ENCODE measurements at regions not wholly inside any gene's neighbourhood (a gene's known extent, or its start where the extent isn't known, plus 50 kb on each side); places are given as distances from the start of the nearest gene placed in this dataset.

DNA sequence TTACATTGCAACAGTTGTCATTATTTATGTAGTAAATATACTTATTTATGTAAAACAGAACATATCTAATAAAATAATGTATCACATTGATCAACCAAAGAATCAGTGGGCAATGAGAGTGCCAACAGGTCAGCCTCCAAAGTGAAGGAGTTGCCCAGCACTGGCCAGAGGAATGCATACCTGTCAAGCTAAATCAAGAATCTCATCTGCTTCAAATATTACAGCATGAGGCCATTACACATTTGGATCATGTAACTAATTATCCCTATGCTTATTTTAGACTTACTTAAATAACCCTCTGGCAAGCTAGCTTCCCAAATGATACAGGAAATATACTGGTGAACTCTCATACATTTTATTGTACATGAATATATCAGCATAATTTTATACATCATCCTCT, 1211.7 kb upstream of the ACVR2A start:
- DNase-seq = no peak
- H3K27ac ChIP-seq = no peak overlapping the region
- TF ChIP-seq, protein P1, sequence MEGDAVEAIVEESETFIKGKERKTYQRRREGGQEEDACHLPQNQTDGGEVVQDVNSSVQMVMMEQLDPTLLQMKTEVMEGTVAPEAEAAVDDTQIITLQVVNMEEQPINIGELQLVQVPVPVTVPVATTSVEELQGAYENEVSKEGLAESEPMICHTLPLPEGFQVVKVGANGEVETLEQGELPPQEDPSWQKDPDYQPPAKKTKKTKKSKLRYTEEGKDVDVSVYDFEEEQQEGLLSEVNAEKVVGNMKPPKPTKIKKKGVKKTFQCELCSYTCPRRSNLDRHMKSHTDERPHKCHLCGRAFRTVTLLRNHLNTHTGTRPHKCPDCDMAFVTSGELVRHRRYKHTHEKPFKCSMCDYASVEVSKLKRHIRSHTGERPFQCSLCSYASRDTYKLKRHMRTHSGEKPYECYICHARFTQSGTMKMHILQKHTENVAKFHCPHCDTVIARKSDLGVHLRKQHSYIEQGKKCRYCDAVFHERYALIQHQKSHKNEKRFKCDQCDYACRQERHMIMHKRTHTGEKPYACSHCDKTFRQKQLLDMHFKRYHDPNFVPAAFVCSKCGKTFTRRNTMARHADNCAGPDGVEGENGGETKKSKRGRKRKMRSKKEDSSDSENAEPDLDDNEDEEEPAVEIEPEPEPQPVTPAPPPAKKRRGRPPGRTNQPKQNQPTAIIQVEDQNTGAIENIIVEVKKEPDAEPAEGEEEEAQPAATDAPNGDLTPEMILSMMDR (IDR thresholded peaks at IDR 0.05) = no peak
- TF ChIP-seq POLR2A (IDR thresholded peaks at IDR 0.05) = no peak
- H3K4me3 ChIP-seq (replicated peaks in 1 of 3) = no peak overlapping the region
- intact Hi-C loops (cut with DNase I) = no loop called here
- H3K4me1 ChIP-seq = no peaks in the 10 kb centered on the region
- no peaks in the 10 kb centered on the region for H3K36me3 ChIP-seq
- H3K9me3 ChIP-seq = no peaks in the 10 kb centered on the region
- no peaks in the 10 kb centered on the region for H3K27me3 ChIP-seq

DNA sequence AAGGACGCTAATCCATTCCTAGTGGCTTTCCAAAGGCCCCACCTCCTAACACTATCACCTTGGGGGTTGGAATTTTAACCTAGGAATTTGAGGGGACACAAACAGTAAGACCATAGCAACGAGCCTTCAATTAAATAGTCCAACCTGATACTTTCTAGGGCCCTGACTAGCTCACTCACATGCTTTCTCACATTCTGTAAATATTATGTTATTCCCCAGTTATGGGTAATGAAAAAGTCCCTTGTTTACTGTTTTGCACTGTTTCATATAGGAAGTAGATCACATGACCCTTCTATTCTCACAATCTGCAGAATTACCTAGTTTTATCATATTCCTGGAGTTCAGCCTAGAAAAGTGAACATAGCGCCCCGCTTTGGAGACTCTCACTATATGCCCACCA, 1212.1 kb upstream of the ACVR2A start:
- no peaks in the 10 kb centered on the region for H3K36me3 ChIP-seq
- DNase-seq = no peak
- H3K4me3 ChIP-seq (replicated peaks in 1 of 3) = no peak overlapping the region
- TF ChIP-seq, protein P1 (IDR thresholded peaks at IDR 0.05) = no peak
- TF ChIP-seq POLR2A (IDR thresholded peaks at IDR 0.05) = no peak
- no peak overlapping the region for H3K27ac ChIP-seq
- H3K4me1 ChIP-seq = no peaks in the 10 kb centered on the region
- no peaks in the 10 kb centered on the region for H3K9me3 ChIP-seq
- H3K27me3 ChIP-seq = no peaks in the 10 kb centered on the region
- WGBS, 2 donors = 89 to 90% methylated on average over 4 of the region's 4 CpGs
- intact Hi-C loops (cut with DNase I) = no loop called here

GRCh38 chr2:146624430-146625160, 1220.2 kb upstream of the ACVR2A start:
- Histone ChIP-seq H3K27me3 (no peaks in the 10 kb centered on the region), H3K36me3 (no peaks in the 10 kb centered on the region), H3K4me3 (replicated peaks in 1 of 3) (no peak overlapping the region), H3K27ac (no peak overlapping the region), H3K9me3 (no peaks in the 10 kb centered on the region), H3K4me1 (no peaks in the 10 kb centered on the region)
- DNase-seq = no peak
- WGBS, 2 donors = 37 to 39% methylated on average over 3 of the region's 3 CpGs
- intact Hi-C loops (cut with DNase I) = no loop called here
- TF ChIP-seq, protein P1 (IDR thresholded peaks at IDR 0.05) = no peak

GRCh38 chr2:146623771-146624170, 1221.1 kb upstream of the ACVR2A start:
- H3K27ac ChIP-seq = no peak overlapping the region
- no peaks in the 10 kb centered on the region for H3K36me3 ChIP-seq
- 71 to 74% methylated on average over 3 of the region's 3 CpGs for WGBS, 2 donors
- H3K27me3 ChIP-seq = no peaks in the 10 kb centered on the region
- H3K9me3 ChIP-seq = no peaks in the 10 kb centered on the region
- TF ChIP-seq, protein P1 (IDR thresholded peaks at IDR 0.05) = no peak
- TF ChIP-seq POLR2A (IDR thresholded peaks at IDR 0.05) = no peak
- intact Hi-C loops (cut with DNase I) = no loop called here
- H3K4me1 ChIP-seq = no peaks in the 10 kb centered on the region
- H3K4me3 ChIP-seq (replicated peaks in 1 of 3) = no peak overlapping the region
- DNase-seq = no peak

- H3K36me3 ChIP-seq = no peaks in the 10 kb centered on the region
- H3K27ac ChIP-seq = no peak overlapping the region
- no peak for DNase-seq
- WGBS, 2 donors = 66 to 75% methylated on average over 1 of the region's 1 CpG
- no peaks in the 10 kb centered on the region for H3K27me3 ChIP-seq
- intact Hi-C loops (cut with DNase I) = no loop called here
- no peak overlapping the region for H3K4me3 ChIP-seq (replicated peaks in 1 of 3)
- no peaks in the 10 kb centered on the region for H3K9me3 ChIP-seq
- no peaks in the 10 kb centered on the region for H3K4me1 ChIP-seq
- TF ChIP-seq, protein P1 (IDR thresholded peaks at IDR 0.05) = no peak
- no peak for TF ChIP-seq POLR2A (IDR thresholded peaks at IDR 0.05)
Measured at GRCh38 chr2:146621656-146622055, 1223.2 kb upstream of the ACVR2A start.
